HL-60 (cell line): ENCODE measurements at regions not wholly inside any gene's neighbourhood (a gene's known extent, or its start where the extent isn't known, plus 50 kb on each side); places are given as distances from the start of the nearest gene placed in this dataset.

Experiments used
- DNase-seq, 2 experiments: peaks; one replicate each; pipeline ENCODE4 v3.0.0-alpha.2; 2010 to 2020; ENCODE audit warnings: low read depth in 1 of 2, low spot score in 1 of 2
- H3K27ac ChIP-seq: fragments of 250-450 bp; sonication (Bioruptor Pico); replicated peaks from 2 replicates; pipeline ENCODE4 v1.5.1; 2020; ENCODE audit warnings: mild to moderate bottlenecking, moderate library complexity
- H3K27me3 ChIP-seq: fragments of 250-450 bp; sonication (Bioruptor Pico); 2 replicates; pipeline ENCODE4 v1.5.1; 2021; ENCODE audit warnings: mild to moderate bottlenecking, moderate library complexity; ENCODE audit not compliant: insufficient read depth, poor library complexity, severe bottlenecking
- H3K4me3 ChIP-seq: replicated peaks from 2 replicates; pipeline ENCODE4 v1.5.1; 2011; ENCODE audit warnings: mild to moderate bottlenecking, control low read depth, low read length; ENCODE audit not compliant: insufficient read depth
- CTCF ChIP-seq: IDR thresholded peaks from one replicate; pipeline ENCODE4 v1.5.1; 2011; ENCODE audit warnings: low read length, control low read depth, inconsistent platforms; ENCODE audit not compliant: insufficient read depth
- GABPA ChIP-seq: IDR thresholded peaks from 2 replicates; pipeline ENCODE4 v1.6.1; 2012; ENCODE audit warnings: low read depth
- POLR2AphosphoS5 ChIP-seq: IDR thresholded peaks from 2 replicates; pipeline ENCODE4 v1.6.1; 2012; ENCODE audit warnings: low read depth
- SPI1 ChIP-seq: IDR thresholded peaks from 2 replicates; pipeline ENCODE4 v1.6.1; 2012; ENCODE audit warnings: low read depth, mild to moderate bottlenecking, borderline replicate concordance
- TF ChIP-seq, protein P1 (sequence below): IDR thresholded peaks from 2 replicates; pipeline ENCODE4 v1.6.1; 2012; ENCODE audit warnings: low read depth; ENCODE audit not compliant: insufficient replicate concordance

DNA sequence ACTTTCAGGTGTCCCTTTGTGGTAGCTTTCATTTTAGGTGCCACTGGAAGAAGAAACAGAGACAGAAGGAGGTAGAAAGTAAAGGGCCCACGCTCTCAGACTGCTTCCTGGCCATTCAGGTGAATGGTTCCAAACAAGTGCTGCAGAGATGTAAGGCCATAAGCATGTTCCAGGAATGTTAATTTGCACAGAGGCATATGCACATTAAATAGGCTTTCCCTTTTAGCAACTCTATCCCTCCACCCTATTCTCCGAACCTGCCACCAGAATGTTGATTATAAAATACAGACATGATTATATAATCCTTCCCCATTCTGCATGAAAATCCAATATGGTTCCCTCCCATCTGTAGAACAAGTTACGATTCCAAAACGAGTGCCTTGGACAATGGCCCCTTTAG, 297.2 kb downstream of the C6orf118 start:
- Histone ChIP-seq H3K27me3 (no peaks in the 10 kb centered on the region), H3K4me3 (no peak overlapping the region), H3K27ac (no peak overlapping the region)
- no peak for DNase-seq
- TF ChIP-seq CTCF (no peak), GABPA (no peak), POLR2AphosphoS5 (no peak), SPI1 (no peak)
- TF ChIP-seq, protein P1, sequence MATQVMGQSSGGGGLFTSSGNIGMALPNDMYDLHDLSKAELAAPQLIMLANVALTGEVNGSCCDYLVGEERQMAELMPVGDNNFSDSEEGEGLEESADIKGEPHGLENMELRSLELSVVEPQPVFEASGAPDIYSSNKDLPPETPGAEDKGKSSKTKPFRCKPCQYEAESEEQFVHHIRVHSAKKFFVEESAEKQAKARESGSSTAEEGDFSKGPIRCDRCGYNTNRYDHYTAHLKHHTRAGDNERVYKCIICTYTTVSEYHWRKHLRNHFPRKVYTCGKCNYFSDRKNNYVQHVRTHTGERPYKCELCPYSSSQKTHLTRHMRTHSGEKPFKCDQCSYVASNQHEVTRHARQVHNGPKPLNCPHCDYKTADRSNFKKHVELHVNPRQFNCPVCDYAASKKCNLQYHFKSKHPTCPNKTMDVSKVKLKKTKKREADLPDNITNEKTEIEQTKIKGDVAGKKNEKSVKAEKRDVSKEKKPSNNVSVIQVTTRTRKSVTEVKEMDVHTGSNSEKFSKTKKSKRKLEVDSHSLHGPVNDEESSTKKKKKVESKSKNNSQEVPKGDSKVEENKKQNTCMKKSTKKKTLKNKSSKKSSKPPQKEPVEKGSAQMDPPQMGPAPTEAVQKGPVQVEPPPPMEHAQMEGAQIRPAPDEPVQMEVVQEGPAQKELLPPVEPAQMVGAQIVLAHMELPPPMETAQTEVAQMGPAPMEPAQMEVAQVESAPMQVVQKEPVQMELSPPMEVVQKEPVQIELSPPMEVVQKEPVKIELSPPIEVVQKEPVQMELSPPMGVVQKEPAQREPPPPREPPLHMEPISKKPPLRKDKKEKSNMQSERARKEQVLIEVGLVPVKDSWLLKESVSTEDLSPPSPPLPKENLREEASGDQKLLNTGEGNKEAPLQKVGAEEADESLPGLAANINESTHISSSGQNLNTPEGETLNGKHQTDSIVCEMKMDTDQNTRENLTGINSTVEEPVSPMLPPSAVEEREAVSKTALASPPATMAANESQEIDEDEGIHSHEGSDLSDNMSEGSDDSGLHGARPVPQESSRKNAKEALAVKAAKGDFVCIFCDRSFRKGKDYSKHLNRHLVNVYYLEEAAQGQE, result no peak

GRCh38 chr6:165010556-165011535, 298.6 kb downstream of the C6orf118 start:
- H3K27me3 ChIP-seq, result no peaks in the 10 kb centered on the region
- H3K27ac ChIP-seq, result no peak overlapping the region
- H3K4me3 ChIP-seq, result no peak overlapping the region
- no peak for DNase-seq
- no peak for TF ChIP-seq SPI1
- TF ChIP-seq CTCF, result no peak
- no peak for TF ChIP-seq POLR2AphosphoS5
- no peak for TF ChIP-seq GABPA
- TF ChIP-seq, protein P1, result no peak

DNA sequence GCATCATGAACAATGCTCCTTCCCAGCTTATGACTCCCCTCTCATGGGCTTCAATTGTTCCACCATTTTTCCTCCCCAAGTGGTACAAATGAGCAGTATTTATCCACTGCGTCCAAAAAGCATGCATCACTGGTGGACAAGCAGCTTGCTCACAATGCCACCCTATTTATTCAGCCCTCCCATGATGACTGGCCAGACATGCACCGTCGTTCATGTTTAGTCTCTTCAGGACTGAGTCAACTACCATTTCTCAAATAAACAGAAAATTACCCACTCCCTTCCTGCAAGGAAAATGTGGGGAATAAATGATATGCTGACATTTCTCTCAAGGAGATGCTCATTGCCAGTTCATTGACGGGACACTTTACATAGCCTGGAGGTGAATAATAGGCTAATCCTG, 300.4 kb downstream of the C6orf118 start:
- H3K27me3 ChIP-seq, result no peaks in the 10 kb centered on the region
- no peak overlapping the region for H3K4me3 ChIP-seq
- DNase-seq, result no peak
- TF ChIP-seq SPI1, result no peak
- TF ChIP-seq GABPA, result no peak
- TF ChIP-seq CTCF, result no peak
- no peak for TF ChIP-seq POLR2AphosphoS5
- TF ChIP-seq, protein P1, result no peak
- no peak overlapping the region for H3K27ac ChIP-seq
